Esophagus (tissue), 2 donors: ENCODE measurements at regions not wholly inside any gene's neighbourhood (a gene's known extent, or its start where the extent isn't known, plus 50 kb on each side); places are given as distances from the start of the nearest gene placed in this dataset.

Experiments
- H3K27ac ChIP-seq, 2 donors: one replicate each; pipeline ENCODE4 v1.5.1; 2013; ENCODE audit warnings: low read depth in 2 of 2, mild to moderate bottlenecking in 2 of 2, inconsistent platforms in 1 of 2, low read length in 1 of 2, moderate library complexity in 1 of 2
- H3K27me3 ChIP-seq, 2 donors: one replicate each; pipeline ENCODE4 v1.6.1; 2013; ENCODE audit warnings: low read length in 2 of 2, control low read depth in 1 of 2, mild to moderate bottlenecking in 1 of 2; ENCODE audit not compliant: insufficient read depth in 2 of 2, control insufficient read depth in 1 of 2
- H3K36me3 ChIP-seq, 2 donors: one replicate each; pipeline ENCODE4 v1.6.1; 2013; ENCODE audit warnings: low read length in 1 of 2; ENCODE audit not compliant: control insufficient read depth in 2 of 2, insufficient read depth in 2 of 2
- H3K4me1 ChIP-seq, 2 donors: one replicate each; pipeline ENCODE4 v1.6.1; 2013; ENCODE audit warnings: low read length in 1 of 2; ENCODE audit not compliant: control insufficient read depth in 2 of 2, insufficient read depth in 2 of 2
- H3K4me3 ChIP-seq, 2 donors: one replicate each; pipeline ENCODE4 v1.5.1; 2013; ENCODE audit warnings: low read length in 2 of 2, mild to moderate bottlenecking in 2 of 2, low read depth in 1 of 2, moderate library complexity in 1 of 2
- H3K9me3 ChIP-seq, 2 donors: one replicate each; pipeline ENCODE4 v1.6.1; 2013; ENCODE audit warnings: mild to moderate bottlenecking in 2 of 2, low read depth in 1 of 2, low read length in 1 of 2, moderate library complexity in 1 of 2; ENCODE audit not compliant: control insufficient read depth in 2 of 2, insufficient read depth in 1 of 2
- WGBS, 2 donors: extraction: QIAGEN DNeasy Blood & Tissue Kit; methylation state at CpG; one replicate each; pipeline ENCODE4 v1.1.7; 2013; 5-methylcytosine and 5-hydroxymethylcytosine counted together
- donor health status: healthy with polysubstance abuse.
- donor health status: Bipolar disorder and iron deficiency.

GRCh38 chr5:92990771-92991170, 590.2 kb downstream of the NR2F1-AS1 start:
- Histone ChIP-seq H3K9me3 (no peaks in the 10 kb centered on the region), H3K27me3 (no peaks in the 10 kb centered on the region), H3K4me3 (no peak overlapping the region), H3K4me1 (no peaks in the 10 kb centered on the region), H3K36me3 (no peaks in the 10 kb centered on the region), H3K27ac (no peak overlapping the region)
- WGBS, 2 donors: 72 to 73% methylated on average over 6 of the region's 6 CpGs

GRCh38 chr5:92981001-92981400, 600.0 kb downstream of the NR2F1-AS1 start:
- Histone ChIP-seq H3K27ac (no peak overlapping the region), H3K9me3 (no peaks in the 10 kb centered on the region), H3K27me3 (no peaks in the 10 kb centered on the region), H3K4me1 (no peaks in the 10 kb centered on the region), H3K36me3 (no peaks in the 10 kb centered on the region), H3K4me3 (no peak overlapping the region)
- 45 to 46% methylated on average over 1 of the region's 1 CpG for WGBS, 2 donors

GRCh38 chr5:92980491-92980890, 600.5 kb downstream of the NR2F1-AS1 start:
- 69 to 77% methylated on average over 3 of the region's 3 CpGs for WGBS, 2 donors
- no peaks in the 10 kb centered on the region for H3K36me3 ChIP-seq

GRCh38 chr5:92979716-92980115, 601.3 kb downstream of the NR2F1-AS1 start:
- H3K36me3 ChIP-seq: no peaks in the 10 kb centered on the region
- 26 to 45% methylated on average over 1 of the region's 1 CpG for WGBS, 2 donors
- no peaks in the 10 kb centered on the region for H3K4me1 ChIP-seq
- no peak overlapping the region for H3K27ac ChIP-seq
- no peaks in the 10 kb centered on the region for H3K9me3 ChIP-seq
- H3K27me3 ChIP-seq: no peaks in the 10 kb centered on the region
- H3K4me3 ChIP-seq: no peak overlapping the region

More at GRCh38 chr5:92980491-92980890, 600.5 kb downstream of the NR2F1-AS1 start:
- H3K27ac ChIP-seq: no peak overlapping the region
- no peaks in the 10 kb centered on the region for H3K9me3 ChIP-seq
- H3K27me3 ChIP-seq: no peaks in the 10 kb centered on the region
- H3K4me1 ChIP-seq: no peaks in the 10 kb centered on the region
- H3K4me3 ChIP-seq: no peak overlapping the region

- no peaks in the 10 kb centered on the region for H3K27me3 ChIP-seq
- 74 to 85% methylated on average over 3 of the region's 3 CpGs for WGBS, 2 donors
Measured at GRCh38 chr5:92977846-92978540, 603.0 kb downstream of the NR2F1-AS1 start.

GRCh38 chr5:92976156-92976555, 604.9 kb downstream of the NR2F1-AS1 start:
- no peaks in the 10 kb centered on the region for H3K27me3 ChIP-seq
- no peak overlapping the region for H3K27ac ChIP-seq
- no peaks in the 10 kb centered on the region for H3K4me1 ChIP-seq
- WGBS, 2 donors: 69 to 81% methylated on average over 1 of the region's 1 CpG
- H3K9me3 ChIP-seq: no peaks in the 10 kb centered on the region
- no peaks in the 10 kb centered on the region for H3K36me3 ChIP-seq
- H3K4me3 ChIP-seq: no peak overlapping the region

More at GRCh38 chr5:92977846-92978540, 603.0 kb downstream of the NR2F1-AS1 start:
- no peak overlapping the region for H3K4me3 ChIP-seq
- H3K4me1 ChIP-seq: no peaks in the 10 kb centered on the region
- H3K9me3 ChIP-seq: no peaks in the 10 kb centered on the region
- H3K36me3 ChIP-seq: no peaks in the 10 kb centered on the region
- no peak overlapping the region for H3K27ac ChIP-seq

GRCh38 chr5:92969781-92970237, 611.2 kb downstream of the NR2F1-AS1 start:
- 41 to 54% methylated on average over 2 of the region's 2 CpGs for WGBS, 2 donors
- H3K36me3 ChIP-seq: no peaks in the 10 kb centered on the region
- H3K4me3 ChIP-seq: no peak overlapping the region
- H3K4me1 ChIP-seq: no peaks in the 10 kb centered on the region
- H3K9me3 ChIP-seq: no peaks in the 10 kb centered on the region
- H3K27me3 ChIP-seq: no peaks in the 10 kb centered on the region
- no peak overlapping the region for H3K27ac ChIP-seq

- H3K36me3 ChIP-seq: no peaks in the 10 kb centered on the region
- H3K4me1 ChIP-seq: no peaks in the 10 kb centered on the region
- H3K4me3 ChIP-seq: no peak overlapping the region
- no peak overlapping the region for H3K27ac ChIP-seq
- no peaks in the 10 kb centered on the region for H3K27me3 ChIP-seq
- WGBS, 2 donors: 81 to 92% methylated on average over 5 of the region's 5 CpGs
- H3K9me3 ChIP-seq: no peaks in the 10 kb centered on the region
Measured at GRCh38 chr5:92969191-92969780, 611.7 kb downstream of the NR2F1-AS1 start.

- no peaks in the 10 kb centered on the region for H3K9me3 ChIP-seq
- H3K4me1 ChIP-seq: no peaks in the 10 kb centered on the region
- 67 to 75% methylated on average over 2 of the region's 2 CpGs for WGBS, 2 donors
- H3K27ac ChIP-seq: no peak overlapping the region
- H3K27me3 ChIP-seq: no peaks in the 10 kb centered on the region
- H3K36me3 ChIP-seq: no peaks in the 10 kb centered on the region
- no peak overlapping the region for H3K4me3 ChIP-seq
Measured at GRCh38 chr5:92963800-92964199, 617.2 kb downstream of the NR2F1-AS1 start.

GRCh38 chr5:92962752-92963151, 618.3 kb downstream of the NR2F1-AS1 start:
- Histone ChIP-seq H3K27ac (no peak overlapping the region), H3K36me3 (no peaks in the 10 kb centered on the region), H3K27me3 (no peaks in the 10 kb centered on the region), H3K9me3 (no peaks in the 10 kb centered on the region), H3K4me1 (no peaks in the 10 kb centered on the region), H3K4me3 (no peak overlapping the region)
